ENCODE measurements at regions not wholly inside any gene's neighbourhood (a gene's known extent, or its start where the extent isn't known, plus 50 kb on each side); places are given as distances from the start of the nearest gene placed in this dataset.

DNA sequence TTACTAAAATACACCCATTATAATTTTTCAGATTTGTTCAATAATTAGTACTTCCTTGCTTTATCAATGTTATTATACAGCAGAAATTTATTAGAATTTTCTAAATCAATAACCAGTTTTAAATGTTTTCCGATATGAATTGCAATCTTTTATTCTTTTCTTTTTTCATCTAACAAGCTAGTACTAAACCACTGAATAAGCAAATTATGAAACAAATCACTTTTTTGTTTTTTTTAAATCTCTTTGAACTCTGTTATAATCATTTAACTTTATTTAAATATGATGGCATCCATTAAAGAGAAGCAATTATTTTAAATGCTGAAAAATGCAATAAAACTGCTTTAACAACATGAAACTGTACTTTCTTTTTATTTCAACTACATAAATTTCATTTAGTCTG, 59.7 kb downstream of the HYCC1 start:
- ATAC-seq (ENCODE audit: low read depth) (no peak), DNase-seq (no peak)
- no peaks in the 10 kb centered on the region for H3K9me3 Mint-ChIP-seq (ENCODE audit: insufficient read depth)
- H3K4me1 ChIP-seq (ENCODE audit: control insufficient read depth in 2 of 2, insufficient read depth in 2 of 2, low read length in 2 of 2), result peaks cover 0 to 8% of the 10 kb centered on the region in 2 donors
- H2AFZ ChIP-seq (ENCODE audit: insufficient read depth, low read depth, low read length, poor library complexity, severe bottlenecking), result no peak overlapping the region
- POLR2A ChIA-PET, result no interaction called here
- no peaks in the 10 kb centered on the region for H3K27me3 Mint-ChIP-seq
- H3K9me3 ChIP-seq (ENCODE audit: control extremely low read depth in 1 of 3, control insufficient read depth in 2 of 3, insufficient read depth in 1 of 3, low read length in 2 of 3), result no peaks in the 10 kb centered on the region
- H4K20me1 ChIP-seq (ENCODE audit: control insufficient read depth, insufficient read depth, low read length, poor library complexity, severe bottlenecking), result no peaks in the 10 kb centered on the region
- no peak overlapping the region for H3K4me3 ChIP-seq (ENCODE audit: control extremely low read depth in 1 of 5, extremely low read depth in 1 of 5, insufficient read depth in 1 of 5, low read depth in 2 of 5, low read length in 4 of 5)
- TF ChIP-seq EZH2 (IDR thresholded peaks at IDR 0.05; ENCODE audit: borderline replicate concordance, insufficient read depth, low read depth, low read length, poor library complexity, severe bottlenecking) (no peak), CTCF (IDR thresholded peaks at IDR 0.05) (no peak)
- no peak overlapping the region for H3K4me2 ChIP-seq (replicated peaks; ENCODE audit: low read depth, low read length, poor library complexity, severe bottlenecking)
- no CpG with 5 or more reads among the region's 1 CpG for WGBS (ENCODE audit: insufficient coverage)
- H3K79me2 ChIP-seq (ENCODE audit: control insufficient read depth, insufficient read depth, low read length), result no peaks in the 10 kb centered on the region
- peaks cover 8% of the 10 kb centered on the region for H3K4me1 Mint-ChIP-seq
- intact Hi-C loops (cut with micrococcal nuclease), result loop anchor here (10.0 kb wide), 2 partner anchors 99 to 101 kb away; no protein-coding TSS in a partner anchor
- no peak overlapping the region for H3K27ac ChIP-seq (ENCODE audit: low read length in 2 of 2)
- CTCF ChIA-PET, result no interaction called here
- no peak overlapping the region for H3K27ac Mint-ChIP-seq
- peaks cover 0 to 4% of the 10 kb centered on the region in 2 experiments for H3K36me3 ChIP-seq (replicated peaks in 1 of 2; ENCODE audit: control extremely low read depth in 1 of 2, control insufficient read depth in 1 of 2, extremely low read depth in 1 of 2, insufficient read depth in 2 of 2, low read length in 1 of 2)
- no peaks in the 10 kb centered on the region for H3K27me3 ChIP-seq (replicated peaks in 1 of 4; ENCODE audit: control extremely low read depth in 1 of 4, control insufficient read depth in 3 of 4, insufficient read depth in 4 of 4, low read length in 3 of 4)
- no peak overlapping the region for H3K9ac ChIP-seq (ENCODE audit: low read length)
- H3K4me3 Mint-ChIP-seq, result no peak overlapping the region

DNA sequence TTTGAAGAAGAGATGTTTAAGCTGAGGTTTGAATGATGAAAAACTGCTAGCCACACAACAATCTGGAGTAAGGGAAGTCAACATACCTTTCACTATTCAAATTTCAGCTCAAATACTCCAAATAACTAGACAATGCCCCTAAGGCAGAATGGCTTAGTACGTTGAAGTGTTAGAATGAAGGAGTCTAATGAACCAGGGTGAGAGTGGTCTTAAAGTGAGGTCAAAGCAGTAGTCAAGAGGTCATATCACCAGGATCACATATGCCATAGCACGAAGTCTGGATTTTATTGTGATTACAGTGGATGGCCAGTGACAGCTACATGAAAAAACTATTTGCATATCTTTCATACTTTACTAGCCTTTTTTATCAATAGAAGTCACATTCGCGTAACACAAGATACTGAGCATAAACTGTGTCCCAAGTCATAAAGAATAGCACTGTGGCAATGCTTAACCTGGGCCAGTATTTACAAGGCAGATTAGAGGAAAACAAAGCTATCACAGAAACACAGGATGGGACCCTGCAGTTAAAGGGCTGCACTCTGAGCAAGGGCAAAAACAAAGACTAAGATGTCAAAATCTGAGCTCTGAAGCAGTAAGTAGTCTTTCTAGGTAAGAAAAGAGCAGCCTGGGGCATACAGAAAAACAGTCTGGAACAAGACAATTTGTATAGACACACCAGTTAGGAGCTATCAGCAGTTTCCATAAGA, 61.5 kb downstream of the HYCC1 start:
- ChIA-PET CTCF (interaction anchor here (0.9 to 1.8 kb wide), 3 partner anchors 10 to 103 kb away, joined by 4 to 5 read pairs (median 4); no protein-coding TSS in a partner anchor), POLR2A (no interaction called here)
- Histone ChIP-seq H3K27ac (ENCODE audit: low read length in 2 of 2) (no peak overlapping the region), H3K36me3 (replicated peaks in 1 of 2; ENCODE audit: control extremely low read depth in 1 of 2, control insufficient read depth in 1 of 2, extremely low read depth in 1 of 2, insufficient read depth in 2 of 2, low read length in 1 of 2) (peaks cover 0 to 2% of the 10 kb centered on the region in 2 experiments), H4K20me1 (ENCODE audit: control insufficient read depth, insufficient read depth, low read length, poor library complexity, severe bottlenecking) (no peaks in the 10 kb centered on the region), H3K4me3 (ENCODE audit: control extremely low read depth in 1 of 5, extremely low read depth in 1 of 5, insufficient read depth in 1 of 5, low read depth in 2 of 5, low read length in 4 of 5) (no peak overlapping the region), H3K79me2 (ENCODE audit: control insufficient read depth, insufficient read depth, low read length) (no peaks in the 10 kb centered on the region), H3K9ac (ENCODE audit: low read length) (no peak overlapping the region), H2AFZ (ENCODE audit: insufficient read depth, low read depth, low read length, poor library complexity, severe bottlenecking) (no peak overlapping the region), H3K27me3 (replicated peaks in 1 of 4; ENCODE audit: control extremely low read depth in 1 of 4, control insufficient read depth in 3 of 4, insufficient read depth in 4 of 4, low read length in 3 of 4) (no peaks in the 10 kb centered on the region), H3K4me2 (replicated peaks; ENCODE audit: low read depth, low read length, poor library complexity, severe bottlenecking) (no peak overlapping the region), H3K9me3 (ENCODE audit: control extremely low read depth in 1 of 3, control insufficient read depth in 2 of 3, insufficient read depth in 1 of 3, low read length in 2 of 3) (no peaks in the 10 kb centered on the region), H3K4me1 (ENCODE audit: control insufficient read depth in 2 of 2, insufficient read depth in 2 of 2, low read length in 2 of 2) (no peaks in the 10 kb centered on the region)
- no peaks in the 10 kb centered on the region for H3K4me1 Mint-ChIP-seq
- no peak overlapping the region for H3K4me3 Mint-ChIP-seq
- DNase-seq (no peak), ATAC-seq (ENCODE audit: low read depth) (no peak)
- 94% methylated on average over 2 of the region's 4 CpGs for WGBS (ENCODE audit: insufficient coverage)
- H3K27me3 Mint-ChIP-seq, result no peaks in the 10 kb centered on the region
- intact Hi-C loops (cut with micrococcal nuclease), result loop anchor here (10.0 kb wide), 2 partner anchors 98 to 102 kb away; no protein-coding TSS in a partner anchor
- H3K27ac Mint-ChIP-seq, result no peak overlapping the region
- H3K9me3 Mint-ChIP-seq (ENCODE audit: insufficient read depth), result no peaks in the 10 kb centered on the region
- no peak for TF ChIP-seq CTCF (IDR thresholded peaks at IDR 0.05)
- no peak for TF ChIP-seq EZH2 (IDR thresholded peaks at IDR 0.05; ENCODE audit: borderline replicate concordance, insufficient read depth, low read depth, low read length, poor library complexity, severe bottlenecking)

Measured in B cell (primary cell).